ENCODE measurements at regions not wholly inside any gene's neighbourhood (a gene's known extent, or its start where the extent isn't known, plus 50 kb on each side); places are given as distances from the start of the nearest gene placed in this dataset.
"Not testable (repeated sequence)": the region's sequence is repeated elsewhere in the genome, so short reads cannot be mapped to it uniquely, and the experiment has no call there.

- CTCF ChIA-PET (ENCODE audit: unreplicated experiment) = no interaction called here
- H3K4me3 ChIP-seq (ENCODE audit: low read depth, low read length, poor library complexity, severe bottlenecking) = no peak overlapping the region
- no peak overlapping the region for H3K27ac ChIP-seq (ENCODE audit: low read depth, low read length, poor library complexity, severe bottlenecking)
- H3K4me2 ChIP-seq (ENCODE audit: low read length) = no peak overlapping the region
- BruUV-seq (replicated peaks) = no TSS peak
- intact Hi-C loops (cut with micrococcal nuclease; ENCODE audit: unreplicated experiment) = no loop called here
- H3K9me2 ChIP-seq (ENCODE audit: insufficient read depth, low read length) = no peaks in the 10 kb centered on the region
- no peak overlapping the region for H2AFZ ChIP-seq (ENCODE audit: low read length)
- no peaks in the 10 kb centered on the region for H3K4me1 ChIP-seq (ENCODE audit: insufficient read depth, low read length, poor library complexity, severe bottlenecking)
- H3K9me3 ChIP-seq (ENCODE audit: low read length) = no peaks in the 10 kb centered on the region
- H4K20me1 ChIP-seq (ENCODE audit: insufficient read depth, low read length) = no peaks in the 10 kb centered on the region
- H3K36me3 ChIP-seq (ENCODE audit: insufficient read depth, low read length) = no peaks in the 10 kb centered on the region
- POLR2A ChIA-PET = no interaction called here
- TF ChIP-seq EZH2phosphoT487 (IDR thresholded peaks at IDR 0.05; ENCODE audit: borderline replicate concordance, low read depth, low read length) = no peak
- TF ChIP-seq, protein P1, sequence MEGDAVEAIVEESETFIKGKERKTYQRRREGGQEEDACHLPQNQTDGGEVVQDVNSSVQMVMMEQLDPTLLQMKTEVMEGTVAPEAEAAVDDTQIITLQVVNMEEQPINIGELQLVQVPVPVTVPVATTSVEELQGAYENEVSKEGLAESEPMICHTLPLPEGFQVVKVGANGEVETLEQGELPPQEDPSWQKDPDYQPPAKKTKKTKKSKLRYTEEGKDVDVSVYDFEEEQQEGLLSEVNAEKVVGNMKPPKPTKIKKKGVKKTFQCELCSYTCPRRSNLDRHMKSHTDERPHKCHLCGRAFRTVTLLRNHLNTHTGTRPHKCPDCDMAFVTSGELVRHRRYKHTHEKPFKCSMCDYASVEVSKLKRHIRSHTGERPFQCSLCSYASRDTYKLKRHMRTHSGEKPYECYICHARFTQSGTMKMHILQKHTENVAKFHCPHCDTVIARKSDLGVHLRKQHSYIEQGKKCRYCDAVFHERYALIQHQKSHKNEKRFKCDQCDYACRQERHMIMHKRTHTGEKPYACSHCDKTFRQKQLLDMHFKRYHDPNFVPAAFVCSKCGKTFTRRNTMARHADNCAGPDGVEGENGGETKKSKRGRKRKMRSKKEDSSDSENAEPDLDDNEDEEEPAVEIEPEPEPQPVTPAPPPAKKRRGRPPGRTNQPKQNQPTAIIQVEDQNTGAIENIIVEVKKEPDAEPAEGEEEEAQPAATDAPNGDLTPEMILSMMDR (conservative IDR thresholded peaks at IDR 0.05; ENCODE audit: low read length) = no peak
- no peaks in the 10 kb centered on the region for H3K79me2 ChIP-seq (ENCODE audit: insufficient read depth, low read depth, low read length)
- no peak for DNase-seq (ENCODE audit: low spot score)
Observed at GRCh38 chrX:23061116-23061515, 61.4 kb downstream of the DDX53 start.

DNA sequence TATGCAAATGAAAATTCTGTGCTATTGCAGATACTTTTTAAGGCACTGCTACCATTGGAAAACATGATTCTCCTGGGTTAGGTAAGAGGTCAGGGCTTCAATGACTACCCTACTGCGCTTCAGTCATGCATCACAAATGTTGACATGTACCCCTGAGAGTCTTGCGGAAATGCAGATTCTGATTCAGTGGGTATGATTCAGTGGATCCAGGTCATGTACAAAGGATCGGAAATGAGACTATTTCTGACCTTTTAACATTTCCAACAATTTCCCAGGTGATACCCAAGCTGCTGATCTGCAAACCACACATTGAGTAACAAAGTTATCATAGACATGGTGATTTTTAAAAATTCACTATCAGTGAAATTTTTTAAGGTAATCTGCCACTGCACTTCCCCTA lies 62.6 kb downstream of the DDX53 start:
- H3K27ac ChIP-seq (ENCODE audit: low read depth, low read length, poor library complexity, severe bottlenecking) = no peak overlapping the region
- DNase-seq (ENCODE audit: low spot score) = no peak
- CTCF ChIA-PET (ENCODE audit: unreplicated experiment) = no interaction called here
- intact Hi-C loops (cut with micrococcal nuclease; ENCODE audit: unreplicated experiment) = no loop called here
- H3K9me2 ChIP-seq (ENCODE audit: insufficient read depth, low read length) = no peaks in the 10 kb centered on the region
- no peaks in the 10 kb centered on the region for H3K36me3 ChIP-seq (ENCODE audit: insufficient read depth, low read length)
- H3K9me3 ChIP-seq (ENCODE audit: low read length) = no peaks in the 10 kb centered on the region
- H3K4me1 ChIP-seq (ENCODE audit: insufficient read depth, low read length, poor library complexity, severe bottlenecking) = no peaks in the 10 kb centered on the region
- H2AFZ ChIP-seq (ENCODE audit: low read length) = no peak overlapping the region
- BruUV-seq (replicated peaks) = no TSS peak
- no peak overlapping the region for H3K4me3 ChIP-seq (ENCODE audit: low read depth, low read length, poor library complexity, severe bottlenecking)
- H3K4me2 ChIP-seq (ENCODE audit: low read length) = no peak overlapping the region
- no peaks in the 10 kb centered on the region for H4K20me1 ChIP-seq (ENCODE audit: insufficient read depth, low read length)
- POLR2A ChIA-PET = no interaction called here
- TF ChIP-seq, protein P1 (conservative IDR thresholded peaks at IDR 0.05; ENCODE audit: low read length) = no peak
- TF ChIP-seq EZH2phosphoT487 (IDR thresholded peaks at IDR 0.05; ENCODE audit: borderline replicate concordance, low read depth, low read length) = no peak
- H3K79me2 ChIP-seq (ENCODE audit: insufficient read depth, low read depth, low read length) = no peaks in the 10 kb centered on the region

- Histone ChIP-seq H3K36me3 (ENCODE audit: insufficient read depth, low read length) (no peaks in the 10 kb centered on the region), H3K27ac (ENCODE audit: low read depth, low read length, poor library complexity, severe bottlenecking) (no peak overlapping the region), H2AFZ (ENCODE audit: low read length) (no peak overlapping the region), H3K79me2 (ENCODE audit: insufficient read depth, low read depth, low read length) (no peaks in the 10 kb centered on the region), H4K20me1 (ENCODE audit: insufficient read depth, low read length) (no peaks in the 10 kb centered on the region), H3K9me3 (ENCODE audit: low read length) (no peaks in the 10 kb centered on the region), H3K9me2 (ENCODE audit: insufficient read depth, low read length) (no peaks in the 10 kb centered on the region), H3K4me1 (ENCODE audit: insufficient read depth, low read length, poor library complexity, severe bottlenecking) (no peaks in the 10 kb centered on the region), H3K4me3 (ENCODE audit: low read depth, low read length, poor library complexity, severe bottlenecking) (no peak overlapping the region), H3K4me2 (ENCODE audit: low read length) (no peak overlapping the region)
- intact Hi-C loops (cut with micrococcal nuclease; ENCODE audit: unreplicated experiment) = no loop called here
- ChIA-PET CTCF (ENCODE audit: unreplicated experiment) (no interaction called here), POLR2A (interaction anchor here (0.6 kb wide), 1 partner anchor 71 kb away, joined by 5 read pairs; no protein-coding TSS in a partner anchor)
- BruUV-seq (replicated peaks) = no TSS peak
- DNase-seq (ENCODE audit: low spot score) = no peak
- TF ChIP-seq, protein P1 (conservative IDR thresholded peaks at IDR 0.05; ENCODE audit: low read length) = no peak
- TF ChIP-seq EZH2phosphoT487 (IDR thresholded peaks at IDR 0.05; ENCODE audit: borderline replicate concordance, low read depth, low read length) = no peak
Observed at GRCh38 chrX:23066588-23067281, 67.0 kb downstream of the DDX53 start.

- H3K4me3 ChIP-seq (ENCODE audit: low read depth, low read length, poor library complexity, severe bottlenecking); H3K9me3 ChIP-seq (ENCODE audit: low read length); H2AFZ ChIP-seq (ENCODE audit: low read length); intact Hi-C loops (cut with micrococcal nuclease; ENCODE audit: unreplicated experiment); BruUV-seq (replicated peaks); H4K20me1 ChIP-seq (ENCODE audit: insufficient read depth, low read length); H3K9me2 ChIP-seq (ENCODE audit: insufficient read depth, low read length); H3K4me1 ChIP-seq (ENCODE audit: insufficient read depth, low read length, poor library complexity, severe bottlenecking); H3K4me2 ChIP-seq (ENCODE audit: low read length); H3K27ac ChIP-seq (ENCODE audit: low read depth, low read length, poor library complexity, severe bottlenecking); H3K36me3 ChIP-seq (ENCODE audit: insufficient read depth, low read length); H3K79me2 ChIP-seq (ENCODE audit: insufficient read depth, low read depth, low read length); POLR2A ChIA-PET; CTCF ChIA-PET (ENCODE audit: unreplicated experiment): not testable (repeated sequence)
- DNase-seq (ENCODE audit: low spot score) = peak; percentile 0
Observed at GRCh38 chrX:23075461-23075860, 75.7 kb downstream of the DDX53 start.
